Testis (tissue), 2 donors: ENCODE measurements at regions not wholly inside any gene's neighbourhood (a gene's known extent, or its start where the extent isn't known, plus 50 kb on each side); places are given as distances from the start of the nearest gene placed in this dataset.

ENCODE experiments used
- DNase-seq: peaks from one replicate; pipeline ENCODE4 v3.0.0-alpha.2; 2019
- H3K27ac ChIP-seq, 2 donors: fragments of 200-600 bp; sonication (generic); one replicate each; pipeline ENCODE4 v1.5.1; 2019
- H3K27me3 ChIP-seq: fragments of 200-600 bp; sonication (generic); one replicate; pipeline ENCODE4 v1.5.1; 2019
- H3K36me3 ChIP-seq: fragments of 200-600 bp; sonication (generic); one replicate; pipeline ENCODE4 v1.5.1; 2017; ENCODE audit warnings: low read depth; ENCODE audit errors: missing control alignments
- H3K4me1 ChIP-seq: fragments of 200-600 bp; sonication (generic); one replicate; pipeline ENCODE4 v1.5.1; 2019
- H3K4me3 ChIP-seq, 2 donors: fragments of 200-600 bp; sonication (generic); one replicate each; pipeline ENCODE4 v1.5.1; 2017 to 2019
- H3K9me3 ChIP-seq: fragments of 200-600 bp; sonication (generic); one replicate; pipeline ENCODE4 v1.5.1; 2017
- CTCF ChIP-seq, 3 experiments: fragments of 450-650 bp in 2 of 3; fragments of 200-600 bp in 1 of 3; sonication (generic) in 1 of 3; IDR thresholded peaks; one replicate each; pipeline ENCODE4 v1.5.1; 2016 to 2019; ENCODE audit warnings: antibody characterized with exemption in 3 of 3, mild to moderate bottlenecking in 2 of 3, moderate library complexity in 1 of 3
- POLR2A ChIP-seq: fragments of 450-650 bp; IDR thresholded peaks from one replicate; pipeline ENCODE4 v1.6.1; 2017; ENCODE audit warnings: antibody characterized with exemption, mild to moderate bottlenecking, moderate library complexity
- WGBS, 2 donors: methylation state at CpG; one replicate each; pipeline ENCODE4 v1.1.5; 2018; 5-methylcytosine and 5-hydroxymethylcytosine counted together
- intact Hi-C: fragments of 100-400 bp; cut with DNase I; formaldehyde crosslinking; loops from one replicate; pipeline ENCODE4 v1.15.1; 2023; ENCODE audit warnings: low total_unique reads

DNA sequence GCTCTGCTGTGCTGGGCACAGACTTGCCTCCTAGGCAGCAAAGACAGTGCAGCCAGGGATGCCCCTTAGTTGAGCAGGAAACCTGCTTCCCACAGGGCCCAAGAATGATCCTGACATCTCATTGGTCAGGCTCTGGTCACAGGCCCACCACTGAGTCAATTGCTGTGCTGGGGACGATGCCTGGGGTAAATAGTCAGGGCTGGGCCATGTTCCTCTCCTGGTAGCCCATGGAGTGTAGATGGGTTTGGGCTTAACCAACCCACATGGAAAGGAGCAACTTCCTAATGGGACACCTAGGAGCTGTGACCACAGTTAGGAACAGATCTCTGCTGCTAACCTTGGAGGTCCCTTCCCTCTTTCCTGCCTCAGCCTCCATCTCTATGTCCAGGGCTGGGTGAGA, 212.5 kb upstream of the ZNF536 start:
- no peak for DNase-seq
- Histone ChIP-seq H3K36me3 (no peaks in the 10 kb centered on the region), H3K4me1 (peaks cover 3% of the 10 kb centered on the region), H3K27me3 (no peaks in the 10 kb centered on the region), H3K9me3 (no peaks in the 10 kb centered on the region), H3K4me3 (no peak overlapping the region), H3K27ac (no peak overlapping the region)
- intact Hi-C loops: no loop called here
- WGBS, 2 donors: 100% methylated on average over 1 of the region's 1 CpG; no CpG with 5 or more reads in 1 of the 2 donors
- TF ChIP-seq POLR2A (no peak), CTCF (IDR thresholded peaks at IDR 0.05) (no peak)

DNA sequence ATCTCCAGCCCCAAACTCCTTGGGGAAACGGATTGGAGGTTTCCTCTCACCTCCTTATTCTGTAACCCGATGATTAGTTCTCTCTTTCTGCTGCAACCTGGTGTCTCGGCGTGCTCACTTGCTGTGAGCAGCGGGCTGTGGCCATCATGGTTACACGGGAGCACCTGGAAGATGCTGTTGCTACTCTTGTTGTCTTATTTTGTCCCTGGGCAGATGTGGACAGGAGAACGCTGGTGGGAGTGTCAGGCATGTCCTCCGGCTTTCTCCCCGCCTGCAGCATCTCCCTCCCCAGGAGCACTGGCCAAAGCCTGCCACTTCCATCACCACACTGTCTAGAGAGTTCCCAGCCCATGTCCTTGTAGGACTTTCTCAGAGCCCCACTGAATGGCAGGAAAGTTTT, 211.8 kb upstream of the ZNF536 start:
- TF ChIP-seq CTCF (IDR thresholded peaks at IDR 0.05) (no peak), POLR2A (no peak)

DNA sequence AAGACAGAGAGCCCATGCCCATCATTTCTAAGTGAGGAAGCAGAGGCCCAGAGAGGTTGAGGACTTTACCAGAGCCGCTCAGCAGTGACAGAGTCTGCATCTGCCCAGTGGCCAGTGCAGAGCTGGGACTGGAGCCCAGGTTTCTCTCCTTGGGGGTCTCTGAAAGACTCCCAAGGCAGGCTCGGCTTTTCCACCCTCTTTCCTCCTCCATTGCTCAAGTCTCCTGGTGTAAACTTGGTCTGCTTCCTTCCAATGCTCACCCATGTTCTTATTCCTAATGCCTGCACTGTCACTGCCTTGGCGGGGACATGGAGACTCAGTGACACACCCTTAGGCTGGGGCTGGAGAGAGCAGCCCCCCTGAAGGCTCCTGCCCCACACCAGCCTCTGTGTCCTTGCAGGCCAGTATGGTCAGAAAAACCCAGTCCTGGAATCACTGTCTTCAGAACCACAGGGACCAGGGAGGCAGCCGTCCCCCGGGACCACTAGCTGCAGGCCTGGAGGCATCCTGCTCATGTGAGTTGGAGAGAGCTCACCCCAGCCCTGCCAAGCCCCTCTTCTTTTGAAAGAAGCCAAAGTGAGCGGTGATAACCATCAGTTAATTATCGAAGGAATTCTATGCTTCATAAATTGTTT, 211.0 kb upstream of the ZNF536 start:
- no peak overlapping the region for H3K27ac ChIP-seq
- H3K4me3 ChIP-seq: no peak overlapping the region
- DNase-seq: no peak
- no peaks in the 10 kb centered on the region for H3K9me3 ChIP-seq
- no peaks in the 10 kb centered on the region for H3K27me3 ChIP-seq
- H3K36me3 ChIP-seq: no peaks in the 10 kb centered on the region
- TF ChIP-seq CTCF (IDR thresholded peaks at IDR 0.05): no peak
- TF ChIP-seq POLR2A: no peak
- WGBS, 2 donors: 80 to 89% methylated on average over 5 to 7 of the region's 7 CpGs
- H3K4me1 ChIP-seq: no peaks in the 10 kb centered on the region
- intact Hi-C loops: no loop called here

More for the DNA sequence above, 211.8 kb upstream of the ZNF536 start:
- peaks cover 3% of the 10 kb centered on the region for H3K4me1 ChIP-seq
- H3K27ac ChIP-seq: no peak overlapping the region
- 82 to 84% methylated on average over 9 of the region's 9 CpGs for WGBS, 2 donors
- H3K9me3 ChIP-seq: no peaks in the 10 kb centered on the region
- intact Hi-C loops: no loop called here
- H3K36me3 ChIP-seq: no peaks in the 10 kb centered on the region
- no peak overlapping the region for H3K4me3 ChIP-seq
- H3K27me3 ChIP-seq: no peaks in the 10 kb centered on the region
- DNase-seq: no peak

GRCh38 chr19:30161770-30162169, 210.4 kb upstream of the ZNF536 start:
- 95 to 100% methylated on average over 3 to 5 of the region's 5 CpGs for WGBS, 2 donors
- intact Hi-C loops: no loop called here

More at GRCh38 chr19:30161770-30162169, 210.4 kb upstream of the ZNF536 start:
- Histone ChIP-seq H3K36me3 (no peaks in the 10 kb centered on the region), H3K27me3 (no peaks in the 10 kb centered on the region), H3K27ac (no peak overlapping the region), H3K9me3 (no peaks in the 10 kb centered on the region), H3K4me1 (no peaks in the 10 kb centered on the region), H3K4me3 (no peak overlapping the region)
- TF ChIP-seq POLR2A (no peak), CTCF (IDR thresholded peaks at IDR 0.05) (no peak)
- no peak for DNase-seq
